ENCODE measurements at regions not wholly inside any gene's neighbourhood (a gene's known extent, or its start where the extent isn't known, plus 50 kb on each side); places are given as distances from the start of the nearest gene placed in this dataset.

DNA sequence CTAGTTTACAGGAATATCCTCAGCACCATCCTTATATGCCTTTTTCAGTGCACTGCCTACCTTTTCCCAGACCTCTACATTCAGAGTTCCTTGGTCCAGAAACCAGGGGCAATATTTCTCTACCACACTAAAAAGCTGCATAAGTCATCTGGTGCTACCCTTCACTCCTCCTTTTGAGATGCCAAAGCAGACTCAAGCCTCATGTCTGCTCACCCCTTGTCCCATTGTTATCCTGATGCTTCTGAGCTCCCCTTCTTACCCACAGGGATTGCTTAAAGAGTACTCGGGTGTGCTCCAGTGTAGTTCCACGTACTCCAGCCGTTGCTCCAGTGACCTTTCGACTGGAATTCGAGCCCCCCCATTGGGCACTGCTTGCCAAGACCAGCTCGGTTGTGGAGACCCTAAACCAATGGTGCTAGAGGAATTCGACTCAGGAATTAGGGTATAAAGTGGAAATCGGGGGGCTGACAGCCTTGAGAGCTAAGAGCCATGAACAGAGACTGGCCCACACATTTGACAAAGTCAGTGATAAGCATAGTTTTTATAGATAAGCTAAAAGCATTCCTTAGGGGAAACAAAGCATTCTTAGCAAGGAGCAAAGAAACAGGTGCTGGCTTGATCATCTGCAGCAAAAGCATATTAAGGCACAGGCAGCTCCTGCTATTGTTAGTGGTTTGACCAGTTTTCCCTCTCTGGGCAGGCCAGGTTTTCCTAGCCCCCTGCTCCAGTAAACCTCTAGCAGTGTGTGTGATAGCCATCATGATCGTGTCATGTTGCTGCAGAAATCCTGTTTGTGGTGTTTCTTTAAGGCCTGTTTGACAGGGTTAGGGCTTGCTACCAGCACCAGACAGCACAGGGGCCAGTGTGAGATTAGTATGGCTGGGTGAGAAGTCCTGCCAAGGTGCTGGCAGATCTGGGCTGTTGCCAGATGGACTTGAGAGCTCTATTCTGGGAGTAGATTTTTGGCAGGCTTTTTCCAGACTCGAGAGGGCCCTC, 57.5 kb upstream of the WDR1 start:
- no peak for DNase-seq

- no peak for DNase-seq
Measured at GRCh38 chr4:10173037-10173753, 56.6 kb upstream of the WDR1 start.

DNA sequence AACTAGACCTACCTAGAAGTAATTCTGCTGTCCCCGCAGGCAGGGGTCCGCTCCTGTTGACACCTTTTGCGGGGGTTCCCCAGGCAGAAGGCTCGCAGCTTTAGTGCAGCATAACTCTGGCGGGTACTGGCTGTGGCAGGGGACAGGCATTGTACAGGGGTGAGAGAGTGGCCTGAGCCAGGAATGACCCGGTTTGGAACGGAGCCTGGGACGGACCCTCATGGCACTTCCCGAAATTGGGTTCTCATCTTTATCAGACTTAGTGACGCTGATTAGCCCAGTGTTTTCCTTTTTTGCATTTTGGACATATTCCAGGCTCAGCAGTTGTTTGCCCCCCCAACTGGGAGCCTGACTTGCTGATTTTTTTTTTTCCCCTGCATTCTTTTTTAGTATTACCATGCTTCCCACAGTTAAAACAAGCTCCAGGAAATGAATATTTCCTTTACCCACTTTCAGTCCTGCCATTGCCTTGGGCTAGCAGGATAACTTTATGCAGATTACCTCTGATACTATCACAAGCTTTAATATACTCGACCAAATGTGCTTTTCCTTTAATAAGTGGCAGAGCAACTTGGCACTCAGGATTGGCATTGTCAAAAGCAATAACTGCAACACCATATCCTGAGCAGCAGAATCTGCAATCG, 55.8 kb upstream of the WDR1 start:
- DNase-seq: no peak

DNA sequence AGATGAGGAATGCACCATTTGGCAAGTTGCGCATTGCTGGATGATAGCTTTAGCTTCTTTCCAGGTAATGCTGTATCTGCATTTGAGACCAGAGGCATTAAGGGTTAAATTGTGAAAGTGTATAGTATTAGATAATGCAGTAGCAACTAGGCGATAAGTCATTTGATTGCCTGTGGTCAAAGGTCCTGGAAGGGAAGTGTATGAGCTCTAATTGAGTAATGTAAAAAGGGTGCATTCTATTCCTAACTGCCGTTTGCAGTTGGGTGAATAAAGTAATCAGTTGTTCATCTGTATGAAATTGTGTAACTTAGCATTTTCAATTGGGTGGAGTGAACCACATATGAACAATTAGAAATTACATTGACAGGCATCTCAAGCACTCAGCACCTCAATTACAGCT, 54.5 kb upstream of the WDR1 start:
- DNase-seq: no peak

GRCh38 chr4:10169839-10170387, 53.3 kb upstream of the WDR1 start:
- DNase-seq: no peak

DNA sequence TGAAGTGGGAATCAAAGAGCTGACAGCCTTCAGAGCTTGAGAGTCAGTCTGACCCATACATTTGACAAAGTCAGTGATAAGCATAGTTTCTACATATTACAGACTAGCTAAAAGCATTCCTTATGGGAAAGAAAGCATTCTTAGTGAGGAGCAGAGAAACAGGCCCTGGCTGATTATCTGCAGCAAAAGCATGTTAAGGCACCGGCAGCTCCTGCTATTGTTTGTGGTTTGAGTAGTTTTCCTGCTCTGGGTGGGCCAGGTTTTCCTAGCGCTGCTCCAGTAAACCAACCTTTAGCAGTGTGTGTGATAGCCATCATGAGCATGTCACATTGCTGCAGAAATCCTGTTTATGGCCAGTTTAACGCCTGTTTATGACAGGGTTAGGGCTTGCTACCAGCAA, 51.6 kb upstream of the WDR1 start:
- no peak for DNase-seq

DNA sequence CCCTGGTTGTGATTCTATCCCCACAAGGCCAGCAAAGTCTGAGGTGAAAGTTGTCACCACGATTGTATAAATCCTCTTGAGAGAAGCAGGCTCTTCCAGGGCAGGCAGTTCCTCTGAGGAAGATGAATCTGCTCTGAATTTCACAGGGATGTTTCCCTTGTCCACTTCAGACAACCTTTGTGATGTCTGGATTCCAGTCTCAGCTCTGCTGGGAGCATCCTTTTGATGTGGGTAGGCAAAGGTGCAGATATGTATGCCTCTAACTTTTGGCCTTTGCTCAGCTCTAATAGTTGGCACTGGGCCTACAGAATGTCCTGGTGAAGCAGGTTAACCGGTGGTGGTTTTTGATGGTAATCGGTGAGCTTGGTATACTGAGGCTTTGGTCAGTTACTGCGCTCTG, 50.6 kb upstream of the WDR1 start:
- no peak for DNase-seq
